Renal pelvis (tissue), 1 donor: ENCODE measurements at regions not wholly inside any gene's neighbourhood (a gene's known extent, or its start where the extent isn't known, plus 50 kb on each side); places are given as distances from the start of the nearest gene placed in this dataset.
"Not testable (repeated sequence)": the region's sequence is repeated elsewhere in the genome, so short reads cannot be mapped to it uniquely, and the experiment has no call there.

Experiments used
- DNase-seq: peaks from one replicate; pipeline ENCODE4 v3.0.0-alpha.2; 2013

GRCh38 chr10:42883993-42884983, 101.7 kb downstream of the BMS1 start:
- DNase-seq = no peak

DNA sequence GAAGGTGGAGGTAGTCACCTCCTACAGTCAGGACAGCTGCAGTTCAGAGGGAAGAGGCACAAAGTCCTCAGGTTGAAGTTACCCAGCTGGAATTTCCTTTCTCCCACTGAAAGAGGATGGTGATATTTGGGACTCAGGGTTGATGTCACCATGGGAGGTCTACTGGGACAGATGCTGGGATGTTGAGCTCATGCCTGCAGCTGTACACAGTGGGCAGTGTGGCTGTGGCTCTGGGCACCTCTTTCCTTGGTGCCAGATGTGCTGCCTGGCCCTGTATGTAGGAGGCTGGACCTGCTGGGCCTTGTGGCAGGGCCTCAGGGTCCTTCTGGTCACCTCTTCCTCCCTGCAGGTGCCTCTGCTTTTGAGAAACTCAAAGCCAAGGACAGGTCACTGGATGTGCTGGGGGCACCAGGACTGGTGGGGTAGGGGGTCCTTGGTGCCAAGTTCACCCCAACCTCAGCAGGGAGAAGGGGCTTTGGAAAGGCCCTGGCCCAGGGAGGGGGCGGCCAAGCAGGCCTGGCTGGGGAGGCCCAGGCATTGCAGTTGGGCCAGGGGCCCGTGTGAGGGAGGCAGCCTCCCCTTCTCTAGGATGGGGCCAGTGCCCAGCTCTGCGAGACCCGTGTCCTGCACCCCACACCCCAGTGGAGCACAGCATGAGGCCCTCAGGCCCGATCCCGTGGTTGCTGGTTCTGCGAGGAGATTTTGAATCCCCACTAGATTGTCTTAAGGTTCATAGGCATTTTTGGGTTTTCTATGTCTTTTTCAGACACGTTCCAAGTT, 103.1 kb downstream of the BMS1 start:
- no peak for DNase-seq

- DNase-seq = no peak
Measured at GRCh38 chr10:42887734-42888503, 105.3 kb downstream of the BMS1 start.

DNA sequence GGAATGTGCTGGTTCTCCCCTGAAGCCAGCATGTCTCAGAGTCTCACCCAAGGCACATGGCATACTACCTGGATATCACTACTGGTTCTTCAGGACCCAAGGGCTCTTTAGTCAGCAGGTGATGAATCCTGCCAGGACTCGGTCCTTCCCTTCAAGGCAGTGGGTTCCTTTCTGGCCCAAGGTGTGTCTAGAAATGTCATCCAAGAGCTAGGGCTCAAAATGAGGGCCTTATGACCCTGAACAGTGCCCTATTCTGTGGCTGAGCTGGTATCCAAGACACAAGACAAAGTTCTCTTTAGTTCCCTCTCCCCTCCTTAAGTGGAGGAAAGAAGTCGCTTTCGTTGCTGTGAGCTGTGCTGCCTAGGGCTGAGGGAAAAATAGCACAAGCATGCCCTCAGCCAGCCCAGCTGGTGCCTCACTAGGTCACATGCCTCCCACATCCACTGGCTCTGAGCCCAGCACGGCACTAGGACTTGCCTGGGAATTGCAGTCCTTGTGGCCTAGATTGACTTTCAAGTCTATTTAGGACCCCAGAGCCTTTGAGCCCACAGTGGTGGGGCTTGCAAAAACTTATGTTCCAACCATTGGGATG, 106.0 kb downstream of the BMS1 start:
- DNase-seq = no peak

DNA sequence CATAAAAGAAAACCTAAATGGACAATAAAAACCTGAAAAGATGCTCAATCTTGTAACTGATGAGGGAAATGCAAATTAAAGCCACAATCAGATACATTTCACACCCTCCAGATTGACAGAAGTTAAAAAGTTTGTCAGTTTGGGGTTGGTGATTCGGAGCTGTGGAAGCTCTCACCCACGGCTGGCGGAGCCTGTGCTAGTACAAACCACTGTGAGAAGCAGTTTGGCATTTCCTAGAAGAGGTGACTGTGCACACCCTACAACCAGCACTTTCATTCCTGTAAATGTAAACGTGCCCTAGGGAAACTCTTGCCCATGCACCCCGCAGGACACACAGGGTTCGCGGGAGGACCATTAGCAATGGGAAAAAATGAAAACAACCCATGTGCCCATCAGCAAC, 114.1 kb downstream of the BMS1 start:
- no peak for DNase-seq

GRCh38 chr10:42898037-42898960, 115.7 kb downstream of the BMS1 start:
- no peak for DNase-seq

DNA sequence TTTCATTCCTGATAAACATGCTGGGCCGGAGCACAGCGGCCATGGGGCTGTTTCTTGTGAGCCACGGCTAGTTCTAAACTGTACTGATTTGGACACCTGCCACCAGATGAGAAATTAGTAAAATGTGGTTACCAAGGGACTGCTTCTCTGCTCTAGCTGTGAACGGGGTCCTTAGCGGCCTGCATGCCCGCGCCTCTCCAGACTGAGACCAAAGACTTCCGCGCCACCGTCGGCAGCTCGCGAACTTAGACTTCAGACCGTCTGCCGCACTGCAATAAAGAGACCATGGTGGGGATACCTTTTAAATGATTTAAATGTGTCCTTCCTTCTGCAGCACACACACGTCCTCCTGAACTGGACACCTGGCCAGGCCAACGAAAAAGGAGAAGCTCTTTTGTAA, 116.4 kb downstream of the BMS1 start:
- no peak for DNase-seq

- DNase-seq = not testable (repeated sequence)
Measured at GRCh38 chr10:42900346-42900745, 117.8 kb downstream of the BMS1 start.

- DNase-seq = no peak
Measured at GRCh38 chr10:42911359-42911758, 128.8 kb downstream of the BMS1 start.

DNA sequence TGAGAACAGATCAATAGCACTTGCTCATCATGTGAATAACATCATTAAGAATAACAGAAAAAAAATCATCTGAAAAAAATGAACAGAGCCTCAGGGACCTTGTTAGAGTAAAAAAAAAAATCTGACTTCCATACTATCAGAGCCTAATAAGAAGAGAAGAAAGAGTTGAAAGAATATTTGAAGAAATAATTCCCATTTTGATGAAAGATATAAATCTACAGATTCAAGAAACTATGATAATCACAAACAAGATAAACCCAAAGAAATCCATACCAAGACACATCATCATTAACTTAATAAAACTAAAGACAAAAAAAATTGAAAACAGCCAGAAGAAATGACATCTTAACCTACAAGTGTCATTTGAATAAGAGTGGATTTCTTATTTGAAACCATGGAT, 134.4 kb downstream of the BMS1 start:
- DNase-seq = no peak

GRCh38 chr10:42917821-42918220, 135.2 kb downstream of the BMS1 start:
- DNase-seq = no peak

DNA sequence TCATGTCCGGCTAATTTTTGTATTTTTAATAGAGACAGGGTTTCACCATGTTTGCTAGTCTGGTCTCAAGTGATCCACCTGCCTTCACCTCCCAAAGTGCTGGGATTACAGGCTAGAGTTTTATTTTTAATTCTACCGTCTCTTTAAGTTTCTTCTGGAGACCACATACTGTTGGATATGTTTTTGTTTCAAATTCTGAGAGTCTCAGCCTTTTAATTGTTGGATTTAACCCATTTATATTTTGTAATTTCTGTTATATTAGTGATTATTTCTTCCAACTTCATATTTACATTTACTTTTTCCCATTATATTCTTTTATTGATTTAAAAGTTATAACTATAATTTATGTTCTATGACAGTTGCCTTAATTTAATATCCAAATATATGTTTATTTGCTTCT, 139.4 kb downstream of the BMS1 start:
- DNase-seq = no peak

DNA sequence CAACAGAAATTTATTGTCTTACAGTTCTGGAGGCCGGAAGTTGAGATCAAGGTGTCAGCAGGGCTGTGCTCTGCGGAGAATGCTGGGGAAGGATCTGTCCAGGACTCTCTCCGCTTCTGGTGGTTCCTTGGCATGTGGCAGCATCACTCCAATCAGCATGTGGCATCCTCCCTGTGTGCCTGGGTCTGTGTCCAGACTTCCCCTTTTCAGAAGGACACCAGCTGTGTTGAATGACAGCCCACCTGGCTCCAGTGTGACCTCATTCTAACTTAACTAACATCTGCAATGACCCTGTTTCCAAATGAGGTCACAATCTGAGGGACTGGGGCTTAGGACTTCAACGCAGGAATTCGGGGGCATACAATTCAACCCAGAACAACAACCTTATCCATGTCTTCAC, 141.9 kb downstream of the BMS1 start:
- DNase-seq = no peak

- peak; percentile 34 for DNase-seq
Measured at GRCh38 chr10:42926843-42927242, 144.2 kb downstream of the BMS1 start.

GRCh38 chr10:42928064-42928463, 145.5 kb downstream of the BMS1 start:
- no peak for DNase-seq

DNA sequence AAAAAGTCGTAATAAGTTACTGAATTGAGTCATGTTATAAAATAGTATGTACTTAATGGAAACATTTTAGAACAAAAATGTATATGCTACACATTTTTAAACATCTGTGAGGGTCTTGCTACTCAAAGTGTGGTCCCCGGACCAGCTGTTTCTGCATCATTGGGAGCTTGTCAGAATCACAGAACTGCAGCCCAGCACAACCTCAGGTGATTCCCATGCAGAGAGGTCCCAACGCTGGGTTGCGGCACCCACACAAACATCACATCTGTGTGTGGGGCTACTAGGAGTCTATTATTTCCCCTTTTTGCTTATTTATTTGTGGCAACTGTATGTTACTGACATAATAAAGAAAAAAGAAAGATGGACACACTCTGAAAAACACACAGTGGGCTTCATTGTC, 146.6 kb downstream of the BMS1 start:
- DNase-seq = no peak

GRCh38 chr10:42929993-42930392, 146.9 kb upstream of the RET start:
- no peak for DNase-seq

- DNase-seq = no peak
Measured at GRCh38 chr10:42930516-42931192, 146.2 kb upstream of the RET start.

- no peak for DNase-seq
Measured at GRCh38 chr10:42932116-42932515, 144.8 kb upstream of the RET start.
